ENCODE measurements at regions not wholly inside any gene's neighbourhood (a gene's known extent, or its start where the extent isn't known, plus 50 kb on each side); places are given as distances from the start of the nearest gene placed in this dataset.

DNA sequence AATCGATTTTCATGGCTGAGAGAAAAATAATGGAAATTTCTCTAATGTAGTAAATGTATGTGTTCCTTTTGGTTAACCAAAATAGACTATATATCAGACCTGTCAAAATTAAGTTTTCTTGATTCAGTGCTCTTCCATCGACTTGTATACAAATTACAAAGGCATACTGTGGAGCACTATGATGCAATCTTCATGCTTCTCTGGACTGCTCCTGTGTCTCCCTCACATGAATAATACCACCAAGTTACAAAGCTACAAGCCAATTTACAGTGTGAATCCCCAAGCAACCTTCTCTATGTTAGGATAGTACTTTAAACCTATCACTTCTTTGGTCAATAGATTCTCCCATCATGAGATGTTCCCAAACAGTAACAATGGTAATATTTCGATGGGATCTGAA, 577.9 kb downstream of the PPARGC1A start:
- Histone ChIP-seq H3K36me3 (no peaks in the 10 kb centered on the region), H3K4me3 (no peak overlapping the region), H3K27me3 (ENCODE audit: low read depth) (no peaks in the 10 kb centered on the region), H3K4me1 (no peaks in the 10 kb centered on the region), H3K9me3 (no peaks in the 10 kb centered on the region), H3K27ac (no peak overlapping the region)
- ATAC-seq = no peak
- no peak for DNase-seq
- intact Hi-C loops (cut with DNase I) = no loop called here
- TF ChIP-seq, protein P1, sequence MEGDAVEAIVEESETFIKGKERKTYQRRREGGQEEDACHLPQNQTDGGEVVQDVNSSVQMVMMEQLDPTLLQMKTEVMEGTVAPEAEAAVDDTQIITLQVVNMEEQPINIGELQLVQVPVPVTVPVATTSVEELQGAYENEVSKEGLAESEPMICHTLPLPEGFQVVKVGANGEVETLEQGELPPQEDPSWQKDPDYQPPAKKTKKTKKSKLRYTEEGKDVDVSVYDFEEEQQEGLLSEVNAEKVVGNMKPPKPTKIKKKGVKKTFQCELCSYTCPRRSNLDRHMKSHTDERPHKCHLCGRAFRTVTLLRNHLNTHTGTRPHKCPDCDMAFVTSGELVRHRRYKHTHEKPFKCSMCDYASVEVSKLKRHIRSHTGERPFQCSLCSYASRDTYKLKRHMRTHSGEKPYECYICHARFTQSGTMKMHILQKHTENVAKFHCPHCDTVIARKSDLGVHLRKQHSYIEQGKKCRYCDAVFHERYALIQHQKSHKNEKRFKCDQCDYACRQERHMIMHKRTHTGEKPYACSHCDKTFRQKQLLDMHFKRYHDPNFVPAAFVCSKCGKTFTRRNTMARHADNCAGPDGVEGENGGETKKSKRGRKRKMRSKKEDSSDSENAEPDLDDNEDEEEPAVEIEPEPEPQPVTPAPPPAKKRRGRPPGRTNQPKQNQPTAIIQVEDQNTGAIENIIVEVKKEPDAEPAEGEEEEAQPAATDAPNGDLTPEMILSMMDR (IDR thresholded peaks at IDR 0.05) = no peak

DNA sequence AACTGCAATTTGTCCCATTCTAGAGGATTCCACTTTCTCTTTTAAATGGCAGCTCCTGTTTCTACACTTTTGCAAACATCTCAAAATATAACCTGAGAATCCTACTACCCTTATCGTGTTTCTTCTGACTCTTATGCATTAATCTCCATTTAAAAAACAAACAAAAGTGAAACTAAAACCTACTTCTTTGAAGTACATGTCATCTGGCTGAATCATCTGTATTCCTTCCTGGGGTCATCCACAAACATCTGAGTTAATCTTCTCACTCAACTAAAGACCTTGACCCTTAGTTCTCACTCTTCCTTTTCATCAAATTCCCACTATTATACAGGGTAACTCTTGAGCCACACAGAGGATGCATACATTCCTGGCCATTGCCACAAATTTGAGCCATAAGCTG, 584.8 kb downstream of the PPARGC1A start:
- Histone ChIP-seq H3K9me3 (no peaks in the 10 kb centered on the region), H3K27me3 (ENCODE audit: low read depth) (no peaks in the 10 kb centered on the region), H3K4me3 (no peak overlapping the region), H3K36me3 (no peaks in the 10 kb centered on the region), H3K27ac (no peak overlapping the region), H3K4me1 (no peaks in the 10 kb centered on the region)
- no peak for ATAC-seq
- TF ChIP-seq, protein P1 (IDR thresholded peaks at IDR 0.05) = no peak
- intact Hi-C loops (cut with DNase I) = no loop called here
- no peak for DNase-seq

DNA sequence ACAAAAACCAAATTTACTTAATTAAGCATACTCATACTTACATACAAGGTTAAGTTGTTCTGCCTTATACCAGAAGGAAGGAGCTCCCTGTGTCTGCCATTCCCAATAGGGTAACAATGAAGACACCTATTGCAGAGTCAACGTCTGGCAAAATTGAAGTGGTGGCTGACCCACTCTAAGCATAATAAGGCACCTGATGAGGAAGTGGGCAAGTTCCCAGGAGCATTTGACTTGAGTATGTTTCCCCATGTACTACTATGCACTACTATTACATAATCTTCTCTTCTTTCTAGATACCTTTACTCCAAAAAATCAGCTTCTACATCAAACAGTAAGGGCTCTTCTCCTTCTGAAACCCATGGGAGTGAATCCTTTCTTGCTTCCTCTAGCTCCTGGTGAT, 591.5 kb downstream of the PPARGC1A start:
- Histone ChIP-seq H3K9me3 (no peaks in the 10 kb centered on the region), H3K4me3 (no peak overlapping the region), H3K27ac (no peak overlapping the region), H3K4me1 (no peaks in the 10 kb centered on the region), H3K36me3 (no peaks in the 10 kb centered on the region), H3K27me3 (ENCODE audit: low read depth) (no peaks in the 10 kb centered on the region)
- ATAC-seq (peak in 1 of 2 donors; percentile 21), DNase-seq (no peak)
- intact Hi-C loops (cut with DNase I) = no loop called here
- TF ChIP-seq, protein P1 (IDR thresholded peaks at IDR 0.05) = no peak

DNA sequence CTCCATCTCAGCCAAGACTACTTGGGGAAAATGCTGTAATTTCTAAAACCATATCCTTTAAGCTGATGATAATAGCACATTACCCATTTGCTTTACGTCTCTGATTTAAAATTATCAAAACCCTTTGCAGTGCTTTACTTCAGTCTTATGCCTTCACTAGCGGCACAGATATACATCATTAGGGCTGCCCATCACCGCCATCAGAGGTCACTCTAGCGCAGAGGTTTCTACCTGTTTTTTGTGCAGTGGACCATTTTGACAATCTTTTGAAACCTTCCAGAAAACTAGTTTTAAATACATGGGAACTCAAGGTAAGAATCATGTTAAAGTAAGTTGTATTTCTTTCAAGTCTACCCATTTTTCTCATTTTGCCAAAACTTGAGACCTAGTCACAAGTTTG, 592.5 kb downstream of the PPARGC1A start:
- no peaks in the 10 kb centered on the region for H3K27me3 ChIP-seq (ENCODE audit: low read depth)
- H3K36me3 ChIP-seq = no peaks in the 10 kb centered on the region
- intact Hi-C loops (cut with DNase I) = no loop called here
- no peak overlapping the region for H3K4me3 ChIP-seq
- ATAC-seq (no peak), DNase-seq (no peak)
- H3K9me3 ChIP-seq = no peaks in the 10 kb centered on the region
- H3K27ac ChIP-seq = no peak overlapping the region
- TF ChIP-seq, protein P1 (IDR thresholded peaks at IDR 0.05) = no peak
- no peaks in the 10 kb centered on the region for H3K4me1 ChIP-seq

DNA sequence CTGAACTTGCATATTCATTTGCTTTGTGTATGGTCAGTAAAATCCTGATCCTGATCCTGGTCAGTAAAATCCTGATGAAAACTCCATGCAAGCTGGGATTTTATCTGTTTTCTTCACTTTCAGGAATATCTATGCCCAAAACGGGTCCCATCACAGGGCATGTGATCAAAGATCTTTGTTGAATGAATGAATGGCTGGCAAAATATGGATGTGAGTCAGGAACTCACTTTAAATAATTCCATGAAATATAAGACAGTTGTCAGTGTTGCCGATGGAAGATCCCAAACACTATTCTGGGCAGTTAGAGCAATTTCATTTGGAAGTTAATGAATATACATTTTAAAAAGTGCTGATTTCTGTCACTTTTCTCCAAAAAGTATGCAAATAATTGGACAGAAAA, 598.4 kb downstream of the GBA3 start:
- DNase-seq = no peak
- no peak for ATAC-seq
- H3K27me3 ChIP-seq (ENCODE audit: low read depth) = no peaks in the 10 kb centered on the region
- no peak overlapping the region for H3K4me3 ChIP-seq
- H3K4me1 ChIP-seq = no peaks in the 10 kb centered on the region
- H3K27ac ChIP-seq = no peak overlapping the region
- TF ChIP-seq, protein P1 (IDR thresholded peaks at IDR 0.05) = no peak
- no peaks in the 10 kb centered on the region for H3K9me3 ChIP-seq
- no peaks in the 10 kb centered on the region for H3K36me3 ChIP-seq
- intact Hi-C loops (cut with DNase I) = no loop called here

DNA sequence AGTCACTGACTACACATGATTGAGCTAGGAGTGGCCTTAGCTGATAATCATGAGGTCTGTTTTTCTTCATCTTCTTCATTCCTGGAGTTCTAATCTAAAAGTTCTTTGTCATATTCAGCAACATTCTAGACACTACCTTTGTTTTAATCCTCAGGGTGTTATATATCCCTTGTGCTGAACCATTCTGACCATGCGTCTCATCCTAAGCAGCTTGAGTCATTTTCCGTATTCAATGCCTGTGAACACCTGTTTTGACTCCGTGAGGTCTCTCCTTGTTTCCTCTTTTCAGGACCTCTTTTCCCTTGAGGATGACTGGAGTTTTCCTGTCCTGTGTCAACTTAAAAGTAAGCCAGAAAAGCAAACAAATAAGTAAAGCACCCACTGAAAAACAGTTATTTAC, 597.9 kb downstream of the GBA3 start:
- TF ChIP-seq, protein P1 (IDR thresholded peaks at IDR 0.05) = no peak
- DNase-seq (no peak), ATAC-seq (no peak)
- H3K36me3 ChIP-seq = no peaks in the 10 kb centered on the region
- H3K4me3 ChIP-seq = no peak overlapping the region
- no peaks in the 10 kb centered on the region for H3K27me3 ChIP-seq (ENCODE audit: low read depth)
- no peaks in the 10 kb centered on the region for H3K4me1 ChIP-seq
- intact Hi-C loops (cut with DNase I) = no loop called here
- H3K9me3 ChIP-seq = no peaks in the 10 kb centered on the region
- H3K27ac ChIP-seq = no peak overlapping the region
